ENCODE measurements at regions not wholly inside any gene's neighbourhood (a gene's known extent, or its start where the extent isn't known, plus 50 kb on each side); places are given as distances from the start of the nearest gene placed in this dataset.

GRCh38 chr7:17501441-17502212 is 203.2 kb downstream of the AHR start:
- 54 to 60% methylated on average over 1 of the region's 1 CpG for WGBS, 2 donors

GRCh38 chr7:17502213-17503060 is 204.0 kb downstream of the AHR start:
- intact Hi-C loops (cut with DNase I; ENCODE audit: low total_unique reads) = no loop called here
- WGBS, 2 donors = 44 to 49% methylated on average over 2 of the region's 2 CpGs
- no peak overlapping the region for H3K4me3 ChIP-seq (ENCODE audit: low read depth, poor library complexity, severe bottlenecking)
- no peak for DNase-seq (ENCODE audit: low spot score in 2 of 2)
- TF ChIP-seq POLR2A (IDR thresholded peaks at IDR 0.05) (no peak), CTCF (IDR thresholded peaks at IDR 0.05) (no peak)

More at GRCh38 chr7:17501441-17502212, 203.2 kb downstream of the AHR start:
- no peak for DNase-seq (ENCODE audit: low spot score in 2 of 2)
- no peak overlapping the region for H3K4me3 ChIP-seq (ENCODE audit: low read depth, poor library complexity, severe bottlenecking)
- no peak for TF ChIP-seq POLR2A (IDR thresholded peaks at IDR 0.05)
- TF ChIP-seq CTCF (IDR thresholded peaks at IDR 0.05) = no peak
- intact Hi-C loops (cut with DNase I; ENCODE audit: low total_unique reads) = no loop called here

GRCh38 chr7:17506095-17506494 is 207.6 kb downstream of the AHR start:
- 69 to 76% methylated on average over 3 of the region's 3 CpGs for WGBS, 2 donors
- TF ChIP-seq CTCF (IDR thresholded peaks at IDR 0.05) (no peak), POLR2A (IDR thresholded peaks at IDR 0.05) (no peak)
- no peak for DNase-seq (ENCODE audit: low spot score in 2 of 2)
- H3K4me3 ChIP-seq (ENCODE audit: low read depth, poor library complexity, severe bottlenecking) = no peak overlapping the region
- intact Hi-C loops (cut with DNase I; ENCODE audit: low total_unique reads) = no loop called here

- DNase-seq (ENCODE audit: low spot score in 2 of 2) = no peak
- TF ChIP-seq CTCF (IDR thresholded peaks at IDR 0.05) = no peak
- intact Hi-C loops (cut with DNase I; ENCODE audit: low total_unique reads) = no loop called here
- no peak overlapping the region for H3K4me3 ChIP-seq (ENCODE audit: low read depth, poor library complexity, severe bottlenecking)
- WGBS, 2 donors = 83 to 87% methylated on average over 2 of the region's 2 CpGs
Measured at GRCh38 chr7:17506596-17506995, 208.1 kb downstream of the AHR start.

- TF ChIP-seq POLR2A (IDR thresholded peaks at IDR 0.05) (no peak), CTCF (IDR thresholded peaks at IDR 0.05) (no peak)
- DNase-seq (ENCODE audit: low spot score in 2 of 2) = no peak
- intact Hi-C loops (cut with DNase I; ENCODE audit: low total_unique reads) = no loop called here
- 97 to 98% methylated on average over 4 of the region's 4 CpGs for WGBS, 2 donors
- no peak overlapping the region for H3K4me3 ChIP-seq (ENCODE audit: low read depth, poor library complexity, severe bottlenecking)
Measured at GRCh38 chr7:17507717-17508116, 209.3 kb downstream of the AHR start.
